ENCODE measurements at regions not wholly inside any gene's neighbourhood (a gene's known extent, or its start where the extent isn't known, plus 50 kb on each side); places are given as distances from the start of the nearest gene placed in this dataset.

GRCh38 chr7:81507221-81507620 is 262.6 kb downstream of the HGF start:
- ChIA-PET CTCF (ENCODE audit: partially characterized antibody) (interaction anchor here (1.1 kb wide), 1 partner anchor 1217 kb away, joined by 3 read pairs; no protein-coding TSS in a partner anchor), POLR2A (ENCODE audit: partially characterized antibody) (no interaction called here)
- no peaks in the 10 kb centered on the region for H3K36me3 ChIP-seq (ENCODE audit: control insufficient read depth in 2 of 4, insufficient read depth in 4 of 4, low read length in 3 of 4)
- H3K27ac ChIP-seq (ENCODE audit: low read depth, low read length), result no peak overlapping the region
- no peaks in the 10 kb centered on the region for H3K23me2 ChIP-seq (ENCODE audit: low read depth, low read length)
- 89% methylated on average over 2 of the region's 2 CpGs; no CpG with 5 or more reads in 1 of the 2 experiments for WGBS, 2 experiments (ENCODE audit: extremely low coverage in 1 of 2, insufficient coverage in 1 of 2, insufficient read length in 1 of 2, insufficient replicate concordance in 2 of 2, low coverage in 1 of 2, low lambda C conversion rate in 2 of 2, missing lambda C conversion rate in 1 of 2)
- H2BK5ac ChIP-seq (ENCODE audit: low read depth, low read length), result no peak overlapping the region
- DNase-seq (ENCODE audit: low read depth in 1 of 2, low spot score in 2 of 2) (no peak), FAIRE-seq (no peak)
- no peaks in the 10 kb centered on the region for H3K27me3 ChIP-seq (replicated peaks in 1 of 4; ENCODE audit: control insufficient read depth in 3 of 4, extremely low read depth in 1 of 4, insufficient read depth in 3 of 4, low read length in 3 of 4)
- no peak overlapping the region for H3K14ac ChIP-seq (ENCODE audit: insufficient read length)
- no peak overlapping the region for H2BK12ac ChIP-seq (ENCODE audit: low read depth, low read length)
- no peak overlapping the region for H2AK5ac ChIP-seq (ENCODE audit: low read depth, low read length)
- no peak overlapping the region for H3K9ac ChIP-seq (replicated peaks in 1 of 4; ENCODE audit: extremely low read depth in 1 of 4, low read depth in 3 of 4, low read length in 3 of 4)
- H3K4ac ChIP-seq (replicated peaks; ENCODE audit: insufficient read length, low read depth, low read length), result no peak overlapping the region
- H3K9me3 ChIP-seq (ENCODE audit: insufficient read depth in 2 of 2, low read depth in 1 of 2, low read length in 1 of 2), result no peaks in the 10 kb centered on the region
- H4K5ac ChIP-seq (ENCODE audit: insufficient read length, low read depth, low read length), result no peak overlapping the region
- H3K79me2 ChIP-seq (ENCODE audit: control insufficient read depth in 1 of 2, insufficient read depth in 2 of 2, low read length in 2 of 2), result no peaks in the 10 kb centered on the region
- no peak overlapping the region for H2BK15ac ChIP-seq (ENCODE audit: low read length)
- H3K4me3 ChIP-seq (ENCODE audit: extremely low read depth in 1 of 4, insufficient read depth in 2 of 4, low read depth in 3 of 4, low read length in 4 of 4), result no peak overlapping the region
- no peak overlapping the region for H3K18ac ChIP-seq (ENCODE audit: extremely low read depth, low read length)
- H4K8ac ChIP-seq (ENCODE audit: extremely low read depth, insufficient read depth, low read length), result no peak overlapping the region
- H3K79me1 ChIP-seq (ENCODE audit: low read depth, low read length), result no peaks in the 10 kb centered on the region
- H3K56ac ChIP-seq (replicated peaks; ENCODE audit: insufficient read length, low read depth, low read length), result no peak overlapping the region
- no peak overlapping the region for H3K4me2 ChIP-seq (ENCODE audit: insufficient read depth in 1 of 2, low read depth in 2 of 2, low read length in 2 of 2)
- H4K20me1 ChIP-seq (replicated peaks in 1 of 2; ENCODE audit: control insufficient read depth in 1 of 2, insufficient read depth in 2 of 2, low read length in 2 of 2), result no peaks in the 10 kb centered on the region
- no peak overlapping the region for H2AFZ ChIP-seq (ENCODE audit: low read length)
- H3K23ac ChIP-seq (ENCODE audit: insufficient read length), result no peak overlapping the region
- H4K91ac ChIP-seq (replicated peaks; ENCODE audit: insufficient read length, low read length), result no peak overlapping the region
- no peak overlapping the region for H2BK120ac ChIP-seq (replicated peaks; ENCODE audit: low read depth, low read length)
- H3K4me1 ChIP-seq (replicated peaks in 1 of 4; ENCODE audit: control insufficient read depth in 3 of 4, insufficient read depth in 4 of 4, low read length in 3 of 4), result no peaks in the 10 kb centered on the region
- H2BK20ac ChIP-seq (ENCODE audit: low read length), result no peak overlapping the region
- TF ChIP-seq JUN (IDR thresholded peaks at IDR 0.05; ENCODE audit: low read depth, low read length), result no peak
- no peak for TF ChIP-seq POLR2AphosphoS5 (IDR thresholded peaks at IDR 0.05; ENCODE audit: low read depth, low read length)
- no peak for TF ChIP-seq ASH2L (IDR thresholded peaks at IDR 0.05; ENCODE audit: low read length)
- TF ChIP-seq ZNF274 (IDR thresholded peaks at IDR 0.05; ENCODE audit: borderline replicate concordance, extremely low read depth, low read length), result no peak
- TF ChIP-seq JUND (IDR thresholded peaks at IDR 0.05; ENCODE audit: low read length), result no peak
- TF ChIP-seq RNF2 (IDR thresholded peaks at IDR 0.05; ENCODE audit: borderline replicate concordance, low read depth, low read length, missing control alignments, poor library complexity, severe bottlenecking), result no peak
- TF ChIP-seq TBP (IDR thresholded peaks at IDR 0.05; ENCODE audit: low read depth, low read length), result no peak
- TF ChIP-seq EGR1 (IDR thresholded peaks at IDR 0.05; ENCODE audit: borderline replicate concordance, low read depth, low read length), result no peak
